H1 (cell line): ENCODE measurements at regions not wholly inside any gene's neighbourhood (a gene's known extent, or its start where the extent isn't known, plus 50 kb on each side); places are given as distances from the start of the nearest gene placed in this dataset.

Source experiments
- CTCF ChIA-PET: fragments of 300-600 bp; sonication (Branson Sonifier 250); formaldehyde crosslinking; loops from one replicate; lab custom pipeline; 2021; ENCODE audit not compliant: partially characterized antibody; lab: Charles Lee
- POLR2A ChIA-PET: fragments of 300-600 bp; sonication (Branson Sonifier 250); formaldehyde crosslinking; loops from one replicate; lab custom pipeline; 2021; ENCODE audit warnings: inconsistent platforms; ENCODE audit not compliant: partially characterized antibody; lab: Charles Lee
- DNase-seq, 2 experiments: peaks; one replicate each; pipeline versions ENCODE4 v3.0.0 to v3.0.0-alpha.2; 2010 to 2022; ENCODE audit warnings: low spot score in 2 of 2, low read depth in 1 of 2, mixed read lengths in 1 of 2
- FAIRE-seq: peaks from 2 replicates; lab custom pipeline; 2011; peaks lifted over from hg19 to GRCh38; lab: Jason Lieb, UNC
- H2AFZ ChIP-seq: 2 replicates; pipeline ENCODE4 v1.8.1; 2012; ENCODE audit warnings: low read length, inconsistent platforms
- H2AK5ac ChIP-seq: 2 replicates; pipeline ENCODE4 v1.6.1; 2013; ENCODE audit warnings: low read depth, low read length
- H2BK120ac ChIP-seq: replicated peaks from 2 replicates; pipeline ENCODE3; 2013; ENCODE audit warnings: low read depth, low read length, inconsistent platforms
- H2BK12ac ChIP-seq: 2 replicates; pipeline ENCODE4 v1.6.1; 2013; ENCODE audit warnings: low read depth, low read length
- H2BK15ac ChIP-seq: 2 replicates; pipeline ENCODE4 v1.6.1; 2013; ENCODE audit warnings: low read length
- H2BK20ac ChIP-seq: 2 replicates; pipeline ENCODE4 v1.6.1; 2013; ENCODE audit warnings: low read length
- H2BK5ac ChIP-seq: 2 replicates; pipeline ENCODE4 v1.6.1; 2013; ENCODE audit warnings: low read depth, low read length
- H3K14ac ChIP-seq: 2 replicates; pipeline ENCODE4 v1.6.1; 2013; ENCODE audit warnings: inconsistent platforms; ENCODE audit not compliant: insufficient read length
- H3K18ac ChIP-seq: 2 replicates; pipeline ENCODE4 v1.6.1; 2013; ENCODE audit warnings: low read length; ENCODE audit errors: extremely low read depth
- H3K23ac ChIP-seq: 2 replicates; pipeline ENCODE4 v1.6.1; 2013; ENCODE audit warnings: inconsistent platforms; ENCODE audit not compliant: insufficient read length
- H3K23me2 ChIP-seq: 2 replicates; pipeline ENCODE4 v1.6.1; 2013; ENCODE audit warnings: low read depth, low read length
- H3K27ac ChIP-seq: 2 replicates; pipeline ENCODE4 v1.6.1; 2011; ENCODE audit warnings: low read depth, low read length, inconsistent platforms
- H3K27me3 ChIP-seq, 4 experiments: replicated peaks in 1 of 4; 1 replicate in 1 of 4; 2 replicates in 3 of 4; pipeline versions ENCODE4 v1.6.1 to v1.8.1; 2011 to 2013; ENCODE audit warnings: low read length in 3 of 4, mild to moderate bottlenecking in 3 of 4, inconsistent platforms in 2 of 4, mixed read lengths in 2 of 4, moderate library complexity in 1 of 4; ENCODE audit not compliant: control insufficient read depth in 3 of 4, insufficient read depth in 3 of 4; ENCODE audit errors: extremely low read depth in 1 of 4
- H3K36me3 ChIP-seq, 4 experiments: 2 replicates each; pipeline versions ENCODE4 v1.6.1 to v1.8.1; 2011 to 2013; ENCODE audit warnings: mild to moderate bottlenecking in 4 of 4, low read length in 3 of 4, moderate library complexity in 2 of 4, control low read depth in 1 of 4, inconsistent platforms in 1 of 4; ENCODE audit not compliant: insufficient read depth in 4 of 4, control insufficient read depth in 2 of 4
- H3K4ac ChIP-seq: replicated peaks from 2 replicates; pipeline ENCODE3; 2013; ENCODE audit warnings: low read length, low read depth, mixed read lengths, inconsistent platforms; ENCODE audit not compliant: insufficient read length
- H3K4me1 ChIP-seq, 4 experiments: replicated peaks in 1 of 4; 1 replicate in 1 of 4; 2 replicates in 3 of 4; pipeline versions ENCODE4 v1.6.1 to v1.8.1; 2011 to 2013; ENCODE audit warnings: low read length in 3 of 4, inconsistent platforms in 2 of 4, mixed read lengths in 1 of 4; ENCODE audit not compliant: insufficient read depth in 4 of 4, control insufficient read depth in 3 of 4
- H3K4me2 ChIP-seq, 2 experiments: 2 replicates each; pipeline versions ENCODE4 v1.6.1 to v1.8.1; 2011 to 2013; ENCODE audit warnings: low read depth in 2 of 2, low read length in 2 of 2, control low read depth in 1 of 2, inconsistent platforms in 1 of 2, mild to moderate bottlenecking in 1 of 2; ENCODE audit not compliant: insufficient read depth in 1 of 2
- H3K4me3 ChIP-seq, 4 experiments: fragments of 200-600, 300-600 bp in 1 of 4; sonication (generic), shearing (Covaris generic), sonication (Bioruptor Twin) in 1 of 4; 2 replicates each; pipeline versions ENCODE4 v1.5.1 to v1.8.1; 2011 to 2016; ENCODE audit warnings: low read length in 4 of 4, low read depth in 3 of 4, control low read depth in 2 of 4, inconsistent platforms in 2 of 4, mild to moderate bottlenecking in 2 of 4, mixed read lengths in 1 of 4, moderate library complexity in 1 of 4; ENCODE audit not compliant: insufficient read depth in 2 of 4; ENCODE audit errors: extremely low read depth in 1 of 4
- H3K56ac ChIP-seq: replicated peaks from 2 replicates; pipeline ENCODE3; 2013; ENCODE audit warnings: low read depth, mild to moderate bottlenecking, mixed read lengths, low read length, inconsistent platforms; ENCODE audit not compliant: insufficient read length
- H3K79me1 ChIP-seq: 2 replicates; pipeline ENCODE4 v1.6.1; 2013; ENCODE audit warnings: low read depth, low read length, control low read depth
- H3K79me2 ChIP-seq, 2 experiments: 2 replicates each; pipeline versions ENCODE4 v1.6.1 to v1.8.1; 2012 to 2013; ENCODE audit warnings: low read length in 2 of 2, mild to moderate bottlenecking in 2 of 2, inconsistent platforms in 1 of 2; ENCODE audit not compliant: insufficient read depth in 2 of 2, control insufficient read depth in 1 of 2
- H3K9ac ChIP-seq, 4 experiments: replicated peaks in 1 of 4; 1 replicate in 1 of 4; 2 replicates in 3 of 4; pipeline versions ENCODE4 v1.6.1 to v1.8.1; 2011 to 2013; ENCODE audit warnings: low read depth in 3 of 4, low read length in 3 of 4, control low read depth in 2 of 4, mild to moderate bottlenecking in 2 of 4, moderate library complexity in 2 of 4, inconsistent platforms in 1 of 4; ENCODE audit errors: extremely low read depth in 1 of 4
- H3K9me3 ChIP-seq, 2 experiments: 2 replicates each; pipeline versions ENCODE4 v1.6.1 to v1.8.1; 2012 to 2013; ENCODE audit warnings: mild to moderate bottlenecking in 2 of 2, moderate library complexity in 2 of 2, control low read depth in 1 of 2, inconsistent platforms in 1 of 2, low read depth in 1 of 2, low read length in 1 of 2, mixed read lengths in 1 of 2; ENCODE audit not compliant: insufficient read depth in 2 of 2
- H4K20me1 ChIP-seq, 2 experiments: replicated peaks in 1 of 2; 2 replicates each; pipeline versions ENCODE3 to v1.8.1; 2011 to 2013; ENCODE audit warnings: inconsistent platforms in 2 of 2, low read length in 2 of 2, mild to moderate bottlenecking in 1 of 2; ENCODE audit not compliant: insufficient read depth in 2 of 2, control insufficient read depth in 1 of 2
- H4K5ac ChIP-seq: 2 replicates; pipeline ENCODE4 v1.6.1; 2013; ENCODE audit warnings: low read length, low read depth, mixed read lengths, inconsistent platforms; ENCODE audit not compliant: insufficient read length
- H4K8ac ChIP-seq: 2 replicates; pipeline ENCODE4 v1.8.0; 2013; ENCODE audit warnings: mild to moderate bottlenecking, moderate library complexity, low read length, inconsistent platforms; ENCODE audit not compliant: insufficient read depth; ENCODE audit errors: extremely low read depth
- H4K91ac ChIP-seq: replicated peaks from 2 replicates; pipeline ENCODE3; 2013; ENCODE audit warnings: low read length, mixed read lengths, inconsistent platforms; ENCODE audit not compliant: insufficient read length
- CHD2 ChIP-seq: IDR thresholded peaks from 2 replicates; pipeline ENCODE4 v1.6.1; 2012; ENCODE audit warnings: low read length, improper control_type of control experiment
- CTBP2 ChIP-seq: IDR thresholded peaks from 2 replicates; pipeline ENCODE4 v1.7.0; 2011; ENCODE audit warnings: borderline replicate concordance, mild to moderate bottlenecking, moderate library complexity, mixed read lengths, low read length; ENCODE audit not compliant: insufficient read depth, insufficient read length
- EP300 ChIP-seq, 2 experiments: IDR thresholded peaks; 1 replicate in 1 of 2; 2 replicates in 1 of 2; pipeline ENCODE4 v1.6.1; 2011 to 2012; ENCODE audit warnings: low read depth in 2 of 2, low read length in 2 of 2, mild to moderate bottlenecking in 2 of 2, borderline replicate concordance in 1 of 2, inconsistent platforms in 1 of 2, moderate library complexity in 1 of 2
- HDAC2 ChIP-seq, 2 experiments: fragments of 300-600 bp in 1 of 2; sonication (generic) in 1 of 2; IDR thresholded peaks; 2 replicates each; pipeline ENCODE4 v1.6.1; 2011 to 2012; ENCODE audit warnings: low read depth in 2 of 2, low read length in 2 of 2, mild to moderate bottlenecking in 2 of 2, moderate library complexity in 2 of 2, borderline replicate concordance in 1 of 2, inconsistent platforms in 1 of 2
- JUN ChIP-seq: IDR thresholded peaks from 2 replicates; pipeline ENCODE4 v1.6.1; 2011; ENCODE audit warnings: low read depth, mild to moderate bottlenecking, improper control_type of control experiment, low read length
- PHF8 ChIP-seq: fragments of 200-600 bp; sonication (generic); conservative IDR thresholded peaks from 2 replicates; pipeline ENCODE4 v1.7.1; 2012; ENCODE audit warnings: low read depth, mild to moderate bottlenecking, inconsistent platforms, low read length, moderate library complexity
- RFX5 ChIP-seq: IDR thresholded peaks from 2 replicates; pipeline ENCODE4 v1.6.1; 2011; ENCODE audit warnings: low read depth, low read length, improper control_type of control experiment, borderline replicate concordance
- SP1 ChIP-seq: IDR thresholded peaks from 2 replicates; pipeline ENCODE4 v1.6.1; 2011; ENCODE audit warnings: low read depth, low read length
- SP4 ChIP-seq: IDR thresholded peaks from 2 replicates; pipeline ENCODE4 v1.6.1; 2012; ENCODE audit warnings: low read length, inconsistent platforms
- TCF12 ChIP-seq: IDR thresholded peaks from 2 replicates; pipeline ENCODE4 v1.6.1; 2011; ENCODE audit warnings: low read depth, mild to moderate bottlenecking, low read length
- YY1 ChIP-seq: IDR thresholded peaks from 2 replicates; pipeline ENCODE4 v1.6.1; 2011; ENCODE audit warnings: low read depth, mild to moderate bottlenecking, low read length
- ZNF274 ChIP-seq: IDR thresholded peaks from 2 replicates; pipeline ENCODE4 v1.7.0; 2012; ENCODE audit warnings: low read length, borderline replicate concordance; ENCODE audit errors: extremely low read depth
- WGBS, 2 experiments: shearing (Covaris generic) in 1 of 2; methylation state at CpG; one replicate each; pipeline versions ENCODE4 v1.1.6 to v1.1.7; 2013 to 2015; ENCODE audit warnings: low lambda C conversion rate in 2 of 2, mixed read lengths in 2 of 2, inconsistent platforms in 1 of 2, low coverage in 1 of 2, missing lambda C conversion rate in 1 of 2; ENCODE audit not compliant: insufficient replicate concordance in 2 of 2, insufficient coverage in 1 of 2, insufficient read length in 1 of 2; ENCODE audit errors: extremely low coverage in 1 of 2, missing lambda C conversion rate in 1 of 2; 5-methylcytosine and 5-hydroxymethylcytosine counted together
- TF ChIP-seq, protein P1 (sequence below): IDR thresholded peaks from 2 replicates; pipeline ENCODE4 v1.6.1; 2012; ENCODE audit warnings: inconsistent platforms

- FAIRE-seq = no peak
- Histone ChIP-seq H4K91ac (no peak overlapping the region), H3K4ac (no peak overlapping the region), H3K9ac (no peak overlapping the region), H3K79me2 (no peaks in the 10 kb centered on the region), H3K4me3 (no peak overlapping the region), H2BK120ac (no peak overlapping the region), H3K23ac (no peak overlapping the region), H3K27ac (no peak overlapping the region), H3K79me1 (no peaks in the 10 kb centered on the region), H3K27me3 (no peaks in the 10 kb centered on the region; a peak in 1 of 7 replicates), H2BK15ac (no peak overlapping the region), H3K36me3 (no peaks in the 10 kb centered on the region), H3K18ac (no peak overlapping the region), H3K4me2 (no peak overlapping the region), H4K5ac (no peak overlapping the region), H3K4me1 (no peaks in the 10 kb centered on the region), H4K8ac (no peak overlapping the region), H3K14ac (no peak overlapping the region), H3K9me3 (no peaks in the 10 kb centered on the region), H2BK5ac (no peak overlapping the region), H3K23me2 (no peaks in the 10 kb centered on the region; the same call in 1 of the 2 replicates), H3K56ac (no peak overlapping the region), H2BK12ac (no peak overlapping the region), H2AFZ (no peak overlapping the region), H4K20me1 (no peaks in the 10 kb centered on the region), H2BK20ac (no peak overlapping the region), H2AK5ac (no peak overlapping the region)
- ChIA-PET POLR2A (no interaction called here), CTCF (interaction anchor here (1.4 kb wide), 1 partner anchor 82 kb away, joined by 5 read pairs; no protein-coding TSS in a partner anchor)
- WGBS, 2 experiments = 90% methylated on average over 1 of the region's 1 CpG; no CpG with 5 or more reads in 1 of the 2 experiments
- no peak for TF ChIP-seq RFX5
- no peak for TF ChIP-seq SP1
- TF ChIP-seq, protein P1, sequence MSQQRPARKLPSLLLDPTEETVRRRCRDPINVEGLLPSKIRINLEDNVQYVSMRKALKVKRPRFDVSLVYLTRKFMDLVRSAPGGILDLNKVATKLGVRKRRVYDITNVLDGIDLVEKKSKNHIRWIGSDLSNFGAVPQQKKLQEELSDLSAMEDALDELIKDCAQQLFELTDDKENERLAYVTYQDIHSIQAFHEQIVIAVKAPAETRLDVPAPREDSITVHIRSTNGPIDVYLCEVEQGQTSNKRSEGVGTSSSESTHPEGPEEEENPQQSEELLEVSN = no peak
- no peak for TF ChIP-seq SP4
- TF ChIP-seq CTBP2 = no peak
- TF ChIP-seq PHF8 = no peak
- TF ChIP-seq EP300 (IDR thresholded peaks at IDR 0.05; ENCODE audit: borderline replicate concordance in 1 of 2, low read depth in 2 of 2, low read length in 2 of 2) = no peak
- no peak for TF ChIP-seq YY1
- no peak for TF ChIP-seq CHD2
- no peak for TF ChIP-seq TCF12
- TF ChIP-seq JUN = no peak
- no peak for TF ChIP-seq ZNF274
- no peak for TF ChIP-seq HDAC2 (IDR thresholded peaks at IDR 0.05; ENCODE audit: borderline replicate concordance in 1 of 2, low read depth in 2 of 2, low read length in 2 of 2)
- no peak for DNase-seq
Observed at GRCh38 chr11:69213964-69214363, 58.2 kb downstream of the SMIM38 start.
